ENCODE measurements at regions not wholly inside any gene's neighbourhood (a gene's known extent, or its start where the extent isn't known, plus 50 kb on each side); places are given as distances from the start of the nearest gene placed in this dataset.

- DNase-seq (ENCODE audit: low read depth in 2 of 2) = no peak
Observed at GRCh38 chr10:21141946-21142492, 244.9 kb upstream of the NEBL start.

DNA sequence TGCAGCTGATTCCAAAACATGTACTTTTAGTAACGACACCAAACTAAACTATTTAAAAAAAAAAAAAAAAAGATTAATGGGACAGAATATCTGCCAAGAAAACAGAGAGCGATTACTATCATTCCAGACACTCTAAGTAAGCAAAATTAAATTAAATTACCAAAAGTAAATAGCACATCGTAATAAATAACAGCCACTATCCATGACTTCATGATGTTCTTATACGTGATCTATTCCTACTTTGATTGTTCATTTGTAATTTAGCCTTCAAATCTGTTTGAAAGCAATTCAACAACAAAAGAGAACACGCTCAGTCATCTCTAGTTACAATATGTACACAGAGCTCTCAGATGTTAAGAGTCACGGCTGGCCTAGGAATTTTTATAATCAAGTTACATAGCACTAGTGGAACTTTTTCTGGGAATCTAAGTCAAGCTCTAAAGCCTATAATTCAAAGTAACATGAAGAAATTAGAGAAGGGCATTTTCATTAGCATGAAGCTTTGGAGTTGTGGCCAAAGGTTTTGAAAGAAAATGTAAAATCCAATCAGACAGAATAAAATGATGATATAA is 241.7 kb upstream of the NEBL start:
- DNase-seq (ENCODE audit: low read depth in 2 of 2) = peak in 1 of 2 donors; percentile 31
- Histone ChIP-seq H3K9me3 (ENCODE audit: control insufficient read depth, insufficient read depth, low read depth, low read length) (no peaks in the 10 kb centered on the region), H3K79me2 (ENCODE audit: control insufficient read depth, insufficient read depth, low read length) (no peaks in the 10 kb centered on the region), H3K36me3 (ENCODE audit: control insufficient read depth, insufficient read depth, low read length) (no peaks in the 10 kb centered on the region), H3K27ac (ENCODE audit: insufficient read depth, low read length) (no peak overlapping the region), H3K4me1 (ENCODE audit: control insufficient read depth, extremely low read depth, insufficient read depth, low read length) (no peaks in the 10 kb centered on the region), H3K4me2 (ENCODE audit: extremely low read depth, insufficient read depth, low read length) (no peak overlapping the region), H3K27me3 (ENCODE audit: control insufficient read depth, insufficient read depth, low read length) (no peaks in the 10 kb centered on the region), H2AFZ (ENCODE audit: low read length) (no peak overlapping the region), H4K20me1 (ENCODE audit: control insufficient read depth, extremely low read depth, insufficient read depth, low read length) (no peaks in the 10 kb centered on the region), H3K9ac (ENCODE audit: insufficient read depth, low read length) (no peak overlapping the region), H3K4me3 (replicated peaks in 1 of 4; ENCODE audit: control extremely low read depth in 1 of 4, insufficient read depth in 1 of 4, low read depth in 3 of 4, low read length in 4 of 4) (no peak overlapping the region)
- TF ChIP-seq, protein P1, sequence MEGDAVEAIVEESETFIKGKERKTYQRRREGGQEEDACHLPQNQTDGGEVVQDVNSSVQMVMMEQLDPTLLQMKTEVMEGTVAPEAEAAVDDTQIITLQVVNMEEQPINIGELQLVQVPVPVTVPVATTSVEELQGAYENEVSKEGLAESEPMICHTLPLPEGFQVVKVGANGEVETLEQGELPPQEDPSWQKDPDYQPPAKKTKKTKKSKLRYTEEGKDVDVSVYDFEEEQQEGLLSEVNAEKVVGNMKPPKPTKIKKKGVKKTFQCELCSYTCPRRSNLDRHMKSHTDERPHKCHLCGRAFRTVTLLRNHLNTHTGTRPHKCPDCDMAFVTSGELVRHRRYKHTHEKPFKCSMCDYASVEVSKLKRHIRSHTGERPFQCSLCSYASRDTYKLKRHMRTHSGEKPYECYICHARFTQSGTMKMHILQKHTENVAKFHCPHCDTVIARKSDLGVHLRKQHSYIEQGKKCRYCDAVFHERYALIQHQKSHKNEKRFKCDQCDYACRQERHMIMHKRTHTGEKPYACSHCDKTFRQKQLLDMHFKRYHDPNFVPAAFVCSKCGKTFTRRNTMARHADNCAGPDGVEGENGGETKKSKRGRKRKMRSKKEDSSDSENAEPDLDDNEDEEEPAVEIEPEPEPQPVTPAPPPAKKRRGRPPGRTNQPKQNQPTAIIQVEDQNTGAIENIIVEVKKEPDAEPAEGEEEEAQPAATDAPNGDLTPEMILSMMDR (conservative IDR thresholded peaks at IDR 0.05 in 1 of 2, IDR thresholded peaks at IDR 0.05 in 1 of 2; ENCODE audit: low read depth in 1 of 2, low read length in 2 of 2) = no peak
- TF ChIP-seq EZH2 (IDR thresholded peaks at IDR 0.05; ENCODE audit: low read length, missing control alignments) = no peak

More at GRCh38 chr10:21141946-21142492, 244.9 kb upstream of the NEBL start:
- TF ChIP-seq, protein P1 (conservative IDR thresholded peaks at IDR 0.05 in 1 of 2, IDR thresholded peaks at IDR 0.05 in 1 of 2; ENCODE audit: low read depth in 1 of 2, low read length in 2 of 2) = no peak
- TF ChIP-seq EZH2 (IDR thresholded peaks at IDR 0.05; ENCODE audit: low read length, missing control alignments) = no peak
- Histone ChIP-seq H3K9ac (ENCODE audit: insufficient read depth, low read length) (no peak overlapping the region), H3K4me3 (replicated peaks in 1 of 4; ENCODE audit: control extremely low read depth in 1 of 4, insufficient read depth in 1 of 4, low read depth in 3 of 4, low read length in 4 of 4) (no peak overlapping the region), H3K9me3 (ENCODE audit: control insufficient read depth, insufficient read depth, low read depth, low read length) (no peaks in the 10 kb centered on the region), H3K27me3 (ENCODE audit: control insufficient read depth, insufficient read depth, low read length) (no peaks in the 10 kb centered on the region), H3K36me3 (ENCODE audit: control insufficient read depth, insufficient read depth, low read length) (no peaks in the 10 kb centered on the region), H3K79me2 (ENCODE audit: control insufficient read depth, insufficient read depth, low read length) (no peaks in the 10 kb centered on the region), H3K4me1 (ENCODE audit: control insufficient read depth, extremely low read depth, insufficient read depth, low read length) (no peaks in the 10 kb centered on the region), H4K20me1 (ENCODE audit: control insufficient read depth, extremely low read depth, insufficient read depth, low read length) (no peaks in the 10 kb centered on the region), H3K4me2 (ENCODE audit: extremely low read depth, insufficient read depth, low read length) (no peak overlapping the region), H2AFZ (ENCODE audit: low read length) (no peak overlapping the region), H3K27ac (ENCODE audit: insufficient read depth, low read length) (no peak overlapping the region)

GRCh38 chr10:21135023-21135931 is 238.2 kb upstream of the NEBL start:
- DNase-seq (ENCODE audit: low read depth in 2 of 2) = peak; percentile 38 to 49

More at GRCh38 chr10:21135023-21135931, 238.2 kb upstream of the NEBL start:
- Histone ChIP-seq H3K36me3 (ENCODE audit: control insufficient read depth, insufficient read depth, low read length) (no peaks in the 10 kb centered on the region), H2AFZ (ENCODE audit: low read length) (no peak overlapping the region), H3K9ac (ENCODE audit: insufficient read depth, low read length) (no peak overlapping the region), H3K27ac (ENCODE audit: insufficient read depth, low read length) (no peak overlapping the region), H3K4me2 (ENCODE audit: extremely low read depth, insufficient read depth, low read length) (peak overlapping the region; percentile 3), H3K9me3 (ENCODE audit: control insufficient read depth, insufficient read depth, low read depth, low read length) (no peaks in the 10 kb centered on the region), H3K4me1 (ENCODE audit: control insufficient read depth, extremely low read depth, insufficient read depth, low read length) (no peaks in the 10 kb centered on the region), H4K20me1 (ENCODE audit: control insufficient read depth, extremely low read depth, insufficient read depth, low read length) (no peaks in the 10 kb centered on the region), H3K27me3 (ENCODE audit: control insufficient read depth, insufficient read depth, low read length) (no peaks in the 10 kb centered on the region), H3K79me2 (ENCODE audit: control insufficient read depth, insufficient read depth, low read length) (no peaks in the 10 kb centered on the region), H3K4me3 (replicated peaks in 1 of 4; ENCODE audit: control extremely low read depth in 1 of 4, insufficient read depth in 1 of 4, low read depth in 3 of 4, low read length in 4 of 4) (no peak overlapping the region)
- TF ChIP-seq, protein P1 (conservative IDR thresholded peaks at IDR 0.05 in 1 of 2, IDR thresholded peaks at IDR 0.05 in 1 of 2; ENCODE audit: low read depth in 1 of 2, low read length in 2 of 2) = no peak
- TF ChIP-seq EZH2 (IDR thresholded peaks at IDR 0.05; ENCODE audit: low read length, missing control alignments) = no peak
